Glutamatergic neuron (in vitro differentiated cells): ENCODE measurements at regions not wholly inside any gene's neighbourhood (a gene's known extent, or its start where the extent isn't known, plus 50 kb on each side); places are given as distances from the start of the nearest gene placed in this dataset.

Experiments
- DNase-seq: peaks from one replicate; pipeline ENCODE4 v3.0.0; 2022
- H3K27ac Mint-ChIP-seq: one replicate; pipeline ENCODE4 v1.8.0; 2020; ENCODE audit warnings: mild to moderate bottlenecking, mixed read lengths, inconsistent platforms; ENCODE audit not compliant: unreplicated experiment
- H3K27me3 Mint-ChIP-seq: one replicate; pipeline ENCODE4 v1.8.0; 2020; ENCODE audit warnings: mild to moderate bottlenecking, moderate library complexity, mixed read lengths, inconsistent platforms; ENCODE audit not compliant: unreplicated experiment
- H3K36me3 Mint-ChIP-seq: one replicate; pipeline ENCODE4 v1.8.0; 2020; ENCODE audit warnings: mild to moderate bottlenecking, mixed read lengths, inconsistent platforms; ENCODE audit not compliant: unreplicated experiment
- H3K4me1 Mint-ChIP-seq: one replicate; pipeline ENCODE4 v1.8.0; 2020; ENCODE audit warnings: mild to moderate bottlenecking, low read depth, mixed read lengths, inconsistent platforms; ENCODE audit not compliant: unreplicated experiment
- H3K4me3 Mint-ChIP-seq: one replicate; pipeline ENCODE4 v1.8.0; 2020; ENCODE audit warnings: mild to moderate bottlenecking, mixed read lengths, inconsistent platforms; ENCODE audit not compliant: unreplicated experiment
- H3K9me3 Mint-ChIP-seq: one replicate; pipeline ENCODE4 v1.8.0; 2020; ENCODE audit warnings: mild to moderate bottlenecking, moderate library complexity, mixed read lengths, inconsistent platforms; ENCODE audit not compliant: unreplicated experiment
- CTCF ChIP-seq: fragments of 200-600 bp; sonication (generic); IDR thresholded peaks from one replicate; pipeline ENCODE4 v1.5.0; 2021; ENCODE audit not compliant: partially characterized antibody, unreplicated experiment

GRCh38 chr21:25369524-25370300, 237.6 kb downstream of the MRPL39 start:
- no peak overlapping the region for H3K4me3 Mint-ChIP-seq
- peaks cover 2% of the 10 kb centered on the region for H3K9me3 Mint-ChIP-seq
- no peaks in the 10 kb centered on the region for H3K36me3 Mint-ChIP-seq
- TF ChIP-seq CTCF: no peak
- no peak overlapping the region for H3K27ac Mint-ChIP-seq
- peaks cover 5% of the 10 kb centered on the region for H3K4me1 Mint-ChIP-seq
- no peak for DNase-seq
- H3K27me3 Mint-ChIP-seq: no peaks in the 10 kb centered on the region

- no peak for TF ChIP-seq CTCF
- H3K27me3 Mint-ChIP-seq: no peaks in the 10 kb centered on the region
- no peak overlapping the region for H3K27ac Mint-ChIP-seq
- H3K36me3 Mint-ChIP-seq: no peaks in the 10 kb centered on the region
- peaks cover 3% of the 10 kb centered on the region for H3K4me1 Mint-ChIP-seq
- H3K9me3 Mint-ChIP-seq: no peaks in the 10 kb centered on the region
- no peak overlapping the region for H3K4me3 Mint-ChIP-seq
- DNase-seq: no peak
Observed at GRCh38 chr21:25368531-25368930, 238.8 kb downstream of the MRPL39 start.

- Mint-ChIP-seq H3K27ac (no peak overlapping the region), H3K27me3 (no peaks in the 10 kb centered on the region), H3K4me3 (no peak overlapping the region), H3K9me3 (no peaks in the 10 kb centered on the region), H3K4me1 (no peaks in the 10 kb centered on the region), H3K36me3 (no peaks in the 10 kb centered on the region)
- no peak for DNase-seq
- no peak for TF ChIP-seq CTCF
Observed at GRCh38 chr21:25366116-25366515, 241.2 kb downstream of the MRPL39 start.

- Mint-ChIP-seq H3K9me3 (no peaks in the 10 kb centered on the region), H3K27ac (no peak overlapping the region), H3K27me3 (no peaks in the 10 kb centered on the region), H3K4me1 (no peaks in the 10 kb centered on the region), H3K4me3 (no peak overlapping the region), H3K36me3 (no peaks in the 10 kb centered on the region)
- TF ChIP-seq CTCF: no peak
- no peak for DNase-seq
Observed at GRCh38 chr21:25362375-25363267, 244.7 kb downstream of the MRPL39 start.

- Mint-ChIP-seq H3K27me3 (no peaks in the 10 kb centered on the region), H3K4me3 (no peak overlapping the region), H3K9me3 (no peaks in the 10 kb centered on the region), H3K4me1 (no peaks in the 10 kb centered on the region), H3K27ac (no peak overlapping the region), H3K36me3 (no peaks in the 10 kb centered on the region)
- TF ChIP-seq CTCF: no peak
- no peak for DNase-seq
Observed at GRCh38 chr21:25361765-25362164, 245.5 kb downstream of the MRPL39 start.
